Hepatic stellate cell (primary cell): ENCODE measurements at regions not wholly inside any gene's neighbourhood (a gene's known extent, or its start where the extent isn't known, plus 50 kb on each side); places are given as distances from the start of the nearest gene placed in this dataset.

Experiments
- DNase-seq: peaks from one replicate; pipeline ENCODE4 v3.0.0; 2011; ENCODE audit warnings: low spot score

DNA sequence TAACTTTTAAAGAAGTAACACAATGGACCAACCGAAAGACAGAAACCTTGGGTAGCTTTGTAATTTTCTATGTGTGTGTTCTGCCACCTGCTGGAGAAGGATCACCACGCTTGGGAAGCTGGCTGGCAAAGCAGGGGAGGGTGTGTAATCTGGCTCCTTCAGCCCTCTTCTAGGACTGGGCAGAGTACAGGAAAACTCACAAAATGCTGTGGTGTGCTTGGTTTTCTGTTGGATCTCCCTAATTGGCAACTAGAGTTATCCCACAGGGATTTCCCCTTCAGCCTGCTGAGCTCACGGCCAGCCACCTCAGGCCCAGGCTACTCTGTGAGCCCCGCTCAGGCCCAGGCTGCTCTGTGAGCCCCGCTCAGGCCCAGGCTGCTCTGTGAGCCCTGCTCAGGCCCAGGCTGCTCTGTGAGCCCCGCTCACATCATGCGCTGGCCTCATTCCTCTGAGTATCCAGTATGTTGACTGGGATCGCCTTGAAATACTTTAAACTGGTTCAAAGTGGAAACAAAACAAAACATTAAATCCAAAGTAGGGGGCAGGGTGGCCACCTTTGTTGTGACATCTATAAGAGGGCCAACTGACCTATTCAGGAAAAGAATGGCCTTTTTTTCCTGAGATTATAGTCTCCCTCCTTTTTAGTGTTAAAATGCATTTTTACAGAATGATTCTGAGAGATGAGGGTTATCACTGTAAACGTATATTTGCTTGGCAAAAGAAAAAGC, 52.0 kb upstream of the RNU6-8 start:
- peak; percentile 66 for DNase-seq

DNA sequence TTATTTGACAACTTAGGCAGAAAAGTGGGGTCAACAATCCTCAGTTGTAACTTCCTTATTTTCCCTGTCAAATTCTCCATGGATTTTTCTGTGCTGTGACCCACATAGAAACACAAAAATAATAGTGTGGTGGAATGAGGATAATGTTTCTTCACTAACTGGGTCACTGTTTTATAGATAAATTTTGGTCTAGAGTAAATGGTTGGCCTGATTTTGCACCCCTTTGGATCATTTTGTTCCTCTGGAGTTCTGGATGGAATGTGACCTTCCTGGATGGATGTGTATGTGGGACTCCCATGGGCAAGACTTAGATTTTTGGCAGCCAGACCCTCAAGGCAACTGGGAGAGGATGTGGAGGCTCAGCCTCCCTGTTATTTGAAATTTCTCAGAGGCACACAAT, 52.7 kb upstream of the RNU6-8 start:
- no peak for DNase-seq

DNA sequence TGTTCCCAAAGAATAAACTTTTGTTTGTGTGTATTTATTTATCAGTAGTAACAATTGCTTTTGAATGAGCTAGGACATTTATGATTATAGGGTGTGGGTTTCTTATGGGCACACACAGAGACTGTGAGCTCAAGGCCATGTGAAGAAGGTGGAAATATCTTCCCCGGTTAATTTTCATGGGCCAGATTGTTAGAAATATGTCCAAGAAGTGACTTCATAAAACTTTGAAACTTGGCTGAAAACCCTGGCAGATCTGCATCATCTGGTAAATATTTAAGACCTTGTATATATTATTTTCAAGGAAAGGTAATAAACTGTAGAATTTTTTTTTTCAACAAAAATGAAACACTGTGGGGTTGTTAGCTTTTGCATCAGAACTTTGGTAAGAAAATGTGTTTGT, 53.5 kb upstream of the RNU6-8 start:
- DNase-seq: no peak

DNA sequence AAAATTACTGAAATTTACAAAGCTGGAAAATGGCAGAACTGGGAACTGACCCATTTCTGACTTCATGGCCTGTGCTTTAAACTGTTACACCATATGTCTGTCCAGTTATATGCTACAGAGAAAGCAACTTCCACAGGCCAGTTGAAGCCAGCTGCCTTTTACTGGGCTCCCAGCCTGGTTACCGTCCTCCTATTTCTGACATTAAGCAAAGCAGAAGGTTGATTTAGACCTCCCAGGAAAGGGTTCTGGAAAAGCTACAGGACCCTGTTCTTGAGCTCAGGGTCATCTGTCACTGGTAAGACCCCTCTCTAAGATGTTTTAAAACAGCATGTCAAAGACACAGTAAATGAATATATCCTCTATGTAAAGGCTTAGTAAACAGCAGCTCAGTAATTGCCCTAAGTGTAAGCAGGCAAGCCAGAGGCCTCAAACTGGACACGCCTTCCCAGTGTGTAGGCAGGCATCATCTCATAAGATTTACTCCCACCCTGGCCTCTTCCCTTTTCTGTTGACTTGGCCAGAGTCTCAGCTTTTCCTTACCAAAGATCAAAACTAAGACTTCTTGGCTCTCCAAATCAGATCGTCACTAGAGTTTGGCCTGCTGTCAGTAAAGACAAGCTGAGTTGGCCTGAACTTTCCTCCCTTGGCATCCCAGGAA, 55.4 kb upstream of the RNU6-8 start:
- no peak for DNase-seq

DNA sequence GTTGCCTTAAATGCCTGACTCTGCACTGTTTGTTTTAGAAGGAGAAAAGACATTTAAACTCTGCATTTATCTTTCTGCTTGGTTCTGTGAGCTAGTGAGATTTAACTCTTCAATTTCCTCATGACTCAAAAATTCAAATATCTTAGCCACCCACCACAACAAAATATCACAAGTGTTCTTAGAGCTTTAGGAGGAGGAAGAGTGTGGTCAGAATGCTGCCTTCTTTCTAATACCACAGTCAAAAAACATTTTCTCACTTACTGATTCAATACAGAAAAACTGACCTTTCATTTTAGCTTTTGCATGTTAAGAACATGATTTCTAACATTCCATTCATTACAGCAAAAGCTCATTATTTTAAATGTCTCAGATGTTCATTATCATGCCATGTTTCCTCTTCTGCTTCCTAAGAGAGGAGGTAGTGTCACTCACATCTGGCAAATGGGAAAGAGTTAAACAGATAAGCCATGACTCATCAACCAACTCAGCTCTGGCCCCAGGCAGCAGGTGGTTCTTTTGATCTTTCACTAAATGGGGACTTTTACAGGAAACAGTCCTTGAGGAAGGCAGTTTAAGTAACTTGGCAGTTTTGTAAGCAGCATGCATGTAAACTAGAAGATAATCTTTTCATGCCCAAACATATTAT, 56.4 kb upstream of the RNU6-8 start:
- peak; percentile 4 for DNase-seq

DNA sequence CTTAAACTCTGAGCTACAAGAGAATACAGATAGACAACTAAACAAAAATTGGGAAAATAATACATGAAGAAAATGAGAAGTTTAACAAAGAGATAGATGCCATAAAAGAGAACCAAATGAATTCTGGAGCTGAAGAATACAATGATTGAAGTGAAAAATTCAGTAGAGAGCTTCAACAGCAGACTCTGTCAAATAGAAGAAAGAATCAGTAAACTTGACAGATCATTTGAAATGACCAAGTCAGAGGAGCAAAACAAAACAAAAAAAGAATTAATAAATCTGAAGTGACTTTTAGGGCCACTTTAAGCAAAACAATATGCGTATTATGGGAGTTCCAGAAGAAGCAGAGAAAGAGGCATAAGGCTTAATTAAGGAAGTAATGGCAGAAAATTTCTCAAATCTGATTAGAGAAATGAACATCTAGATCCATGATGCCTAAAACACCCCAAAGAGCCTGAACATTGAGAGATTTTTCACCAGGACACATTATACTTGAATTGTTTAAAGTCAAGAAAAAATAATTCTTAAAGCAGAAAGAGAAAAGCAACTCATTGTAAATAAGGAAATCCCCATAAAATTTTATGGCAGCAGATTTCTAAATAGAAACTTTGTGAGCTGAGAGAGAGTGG, 61.0 kb upstream of the RNU6-8 start:
- DNase-seq: no peak

DNA sequence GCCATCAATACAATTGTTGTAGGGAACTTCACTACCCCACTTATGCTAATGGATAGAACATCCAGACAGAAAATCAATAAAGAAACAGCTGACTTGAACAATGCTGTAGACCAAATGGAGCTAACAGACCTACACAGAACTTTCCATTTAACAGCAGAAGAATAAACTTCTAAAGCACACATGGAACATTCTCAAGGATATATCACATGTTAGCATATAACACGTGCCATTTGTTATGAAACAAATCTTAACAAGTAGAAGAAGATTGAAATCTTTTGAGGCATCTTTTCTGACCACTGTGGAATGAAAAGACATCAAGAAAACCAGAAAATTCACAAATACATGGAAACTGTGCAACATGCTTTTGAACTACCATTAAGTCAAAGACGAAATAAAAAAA, 62.5 kb upstream of the RNU6-8 start:
- DNase-seq: no peak

DNA sequence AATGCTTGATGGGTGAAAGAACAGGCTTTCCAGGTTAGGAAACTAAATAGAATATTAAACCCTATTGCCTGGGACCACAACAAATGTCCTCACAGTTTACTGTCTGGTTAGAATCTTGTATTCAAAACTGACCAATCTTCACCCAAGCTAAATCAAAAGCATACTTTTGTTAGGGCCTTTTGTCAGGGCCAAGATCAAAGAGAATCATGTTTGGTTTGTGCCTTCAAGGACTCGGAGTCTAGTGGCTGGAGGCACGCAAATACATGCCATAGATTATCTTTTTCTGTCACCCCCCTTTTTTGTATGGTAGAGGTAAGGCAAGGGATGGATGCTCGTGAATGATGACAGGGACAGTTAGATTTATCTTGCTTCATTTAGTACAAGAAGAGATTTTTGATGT, 51.1 kb upstream of the AKAP6 start:
- DNase-seq: no peak
